Right renal pelvis (tissue), 4 donors: ENCODE measurements at regions not wholly inside any gene's neighbourhood (a gene's known extent, or its start where the extent isn't known, plus 50 kb on each side); places are given as distances from the start of the nearest gene placed in this dataset.

Experiments
- DNase-seq, 4 donors: peaks; one replicate each; pipeline ENCODE4 v3.0.0-alpha.2; 2013; ENCODE audit warnings: low read depth in 4 of 4, low spot score in 3 of 4, missing footprints in 1 of 4

GRCh38 chr3:23663661-23664186, 142.0 kb upstream of the UBE2E1 start:
- DNase-seq, result no peak

GRCh38 chr3:23664459-23664858, 141.3 kb upstream of the UBE2E1 start:
- DNase-seq, result no peak

GRCh38 chr3:23665741-23666140, 140.0 kb upstream of the UBE2E1 start:
- DNase-seq, result no peak

- no peak for DNase-seq
Observed at GRCh38 chr3:23666818-23667217, 138.9 kb upstream of the UBE2E1 start.

- no peak for DNase-seq
Observed at GRCh38 chr3:23667536-23668429, 138.0 kb upstream of the UBE2E1 start.

- DNase-seq, result no peak
Observed at GRCh38 chr3:23668430-23668904, 137.3 kb upstream of the UBE2E1 start.

- no peak for DNase-seq
Observed at GRCh38 chr3:23669541-23670255, 136.1 kb upstream of the UBE2E1 start.

- no peak for DNase-seq
Observed at GRCh38 chr3:23671851-23672589, 133.7 kb upstream of the UBE2E1 start.

GRCh38 chr3:23672628-23673027, 133.1 kb upstream of the UBE2E1 start:
- DNase-seq, result no peak

GRCh38 chr3:23675010-23675409, 130.7 kb upstream of the UBE2E1 start:
- DNase-seq, result no peak

- no peak for DNase-seq
Observed at GRCh38 chr3:23676093-23676492, 129.7 kb upstream of the UBE2E1 start.

- DNase-seq, result no peak
Observed at GRCh38 chr3:23682646-23683045, 123.1 kb upstream of the UBE2E1 start.

GRCh38 chr3:23685541-23686258, 120.1 kb upstream of the UBE2E1 start:
- DNase-seq, result peak in 2 of 4 donors; percentile 33 to 39

GRCh38 chr3:23686519-23686918, 119.2 kb upstream of the UBE2E1 start:
- DNase-seq, result no peak

GRCh38 chr3:23691357-23691895, 114.3 kb upstream of the UBE2E1 start:
- no peak for DNase-seq

GRCh38 chr3:23696842-23697241, 108.9 kb upstream of the UBE2E1 start:
- DNase-seq, result no peak

GRCh38 chr3:23697416-23697815, 108.3 kb upstream of the UBE2E1 start:
- DNase-seq, result no peak

- DNase-seq, result no peak
Observed at GRCh38 chr3:23698652-23699313, 107.0 kb upstream of the UBE2E1 start.

GRCh38 chr3:23700616-23701015, 105.1 kb upstream of the UBE2E1 start:
- DNase-seq, result no peak
